Left cardiac atrium (tissue), 4 donors: ENCODE measurements at regions not wholly inside any gene's neighbourhood (a gene's known extent, or its start where the extent isn't known, plus 50 kb on each side); places are given as distances from the start of the nearest gene placed in this dataset.
"Not testable (repeated sequence)": the region's sequence is repeated elsewhere in the genome, so short reads cannot be mapped to it uniquely, and the experiment has no call there.

ENCODE experiments used
- ATAC-seq, 2 donors: fragments of 200-7000 bp; cut with Tn5 transposase; one replicate each; pipeline ENCODE4 v1.9.1; 2020; ENCODE audit warnings: mild to moderate bottlenecking in 2 of 2, moderate library complexity in 2 of 2
- DNase-seq: peaks from one replicate; pipeline ENCODE4 v3.0.0-alpha.2; 2020
- intact Hi-C, 2 donors: fragments of 100-400 bp; cut with DNase I; formaldehyde crosslinking; loops; one replicate each; pipeline versions ENCODE4 v1.14.1 to v1.15.1; 2022 to 2023
- donor health status: DM: no; HTN: yes; CAD: no.
- donor health status: DM: no; HTN: yes; CAD: no; lungs with severe emphysema.
- donor health status: DM: yes; HTN: yes; CAD: no.
- donor health status: Dilated cardiomyopathy.

- DNase-seq (no peak), ATAC-seq (no peak)
- intact Hi-C loops = loop anchor here in 1 of 2 donors (5.0 kb wide), 1 partner anchor 153 kb away; no protein-coding TSS in a partner anchor
These were observed 157.6 kb upstream of the TMTC2 start for GRCh38 chr12:82529101-82529500.

GRCh38 chr12:82529954-82530353 lies 156.8 kb upstream of the TMTC2 start:
- ATAC-seq = no peak
- intact Hi-C loops = loop anchor here in 1 of 2 donors (5.0 kb wide), 1 partner anchor 152 kb away; no protein-coding TSS in a partner anchor
- DNase-seq = no peak

DNA sequence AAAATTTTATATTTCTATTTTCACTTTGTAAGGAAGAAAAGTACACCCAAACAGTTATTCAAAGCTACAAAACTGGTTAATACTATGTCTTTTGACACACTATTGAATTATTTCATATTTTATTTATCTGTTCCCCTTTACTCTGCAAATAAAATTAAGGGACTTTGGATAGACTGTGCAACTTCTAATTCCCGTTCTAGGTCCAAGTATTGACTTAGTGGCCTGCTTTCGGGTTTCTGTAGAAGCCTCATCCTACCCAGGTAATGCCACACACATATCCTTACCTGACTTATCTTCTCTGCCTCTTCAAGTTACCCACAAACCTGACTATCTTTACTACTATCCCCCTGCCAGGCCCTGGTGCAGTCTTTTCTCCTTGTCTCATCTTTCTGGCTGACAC lies 156.3 kb upstream of the TMTC2 start:
- intact Hi-C loops = no loop called here
- ATAC-seq = no peak
- DNase-seq = no peak

GRCh38 chr12:82533341-82533740 lies 153.4 kb upstream of the TMTC2 start:
- ATAC-seq (no peak), DNase-seq (no peak)
- intact Hi-C loops = no loop called here

DNA sequence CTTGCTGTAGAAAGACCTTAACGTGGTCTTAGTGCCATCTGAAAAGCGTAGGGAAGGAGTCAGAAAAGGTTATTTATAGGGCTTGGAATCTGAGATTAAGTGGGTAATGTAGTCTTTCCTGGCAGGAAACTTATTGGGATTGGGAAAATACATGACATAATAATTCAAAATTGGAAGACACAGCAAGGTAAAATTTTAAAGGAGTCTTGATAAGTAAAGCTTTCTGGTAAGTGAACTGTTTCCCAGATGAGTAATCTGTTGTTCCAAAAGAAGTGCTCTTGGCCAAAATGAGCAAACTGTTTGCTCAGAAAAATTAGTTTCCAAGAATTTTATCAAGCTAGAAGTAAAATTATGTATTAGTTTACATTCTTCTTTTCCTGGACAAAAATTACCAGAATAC lies 149.3 kb upstream of the TMTC2 start:
- intact Hi-C loops = no loop called here

DNA sequence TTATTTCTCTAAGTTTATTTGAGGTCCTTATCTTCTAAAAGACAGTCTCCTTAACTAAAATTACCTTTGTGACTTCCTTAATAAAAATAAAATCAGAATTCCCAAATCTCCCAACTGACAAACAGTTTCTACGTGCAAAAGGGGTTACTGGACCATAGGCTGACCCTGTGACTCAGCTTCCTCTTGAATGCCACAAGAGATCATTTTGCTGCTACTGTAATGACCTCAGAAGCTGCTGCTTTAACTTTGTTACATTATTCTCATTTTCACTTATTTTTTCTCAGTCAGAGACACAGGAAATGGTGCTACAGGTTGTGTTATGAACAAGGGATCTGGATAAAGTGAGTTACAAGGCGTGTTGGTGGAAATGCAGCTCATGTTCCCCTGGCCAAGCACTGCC lies 132.2 kb upstream of the TMTC2 start:
- no peak for DNase-seq
- no peak for ATAC-seq
- intact Hi-C loops = no loop called here

More for the DNA sequence above, 149.3 kb upstream of the TMTC2 start:
- DNase-seq (no peak), ATAC-seq (no peak)

GRCh38 chr12:82555699-82556098 lies 131.0 kb upstream of the TMTC2 start:
- no peak for DNase-seq
- no peak for ATAC-seq
- intact Hi-C loops = no loop called here

- ATAC-seq (no peak), DNase-seq (no peak)
- intact Hi-C loops = no loop called here
These were observed 120.7 kb upstream of the TMTC2 start for GRCh38 chr12:82565966-82566365.

DNA sequence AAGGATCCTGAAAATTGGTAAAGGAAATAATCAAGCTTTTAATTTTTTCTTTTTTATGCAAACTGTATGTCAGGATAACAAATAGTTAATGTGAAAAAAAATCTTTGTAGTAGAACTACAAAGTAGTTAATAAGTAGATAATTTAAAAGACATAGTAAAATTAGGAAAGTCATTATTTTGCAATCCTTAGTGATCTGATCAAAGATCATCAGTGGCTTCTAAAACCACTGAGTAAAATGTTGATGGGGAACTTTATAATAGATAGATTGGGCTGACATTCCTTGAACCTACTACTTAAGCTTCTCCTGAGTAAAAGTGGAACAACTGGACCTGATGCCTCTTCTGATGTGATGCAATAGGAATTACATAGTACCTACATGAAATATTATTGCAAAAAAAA lies 119.0 kb upstream of the TMTC2 start:
- intact Hi-C loops = no loop called here
- DNase-seq (no peak), ATAC-seq (no peak)

DNA sequence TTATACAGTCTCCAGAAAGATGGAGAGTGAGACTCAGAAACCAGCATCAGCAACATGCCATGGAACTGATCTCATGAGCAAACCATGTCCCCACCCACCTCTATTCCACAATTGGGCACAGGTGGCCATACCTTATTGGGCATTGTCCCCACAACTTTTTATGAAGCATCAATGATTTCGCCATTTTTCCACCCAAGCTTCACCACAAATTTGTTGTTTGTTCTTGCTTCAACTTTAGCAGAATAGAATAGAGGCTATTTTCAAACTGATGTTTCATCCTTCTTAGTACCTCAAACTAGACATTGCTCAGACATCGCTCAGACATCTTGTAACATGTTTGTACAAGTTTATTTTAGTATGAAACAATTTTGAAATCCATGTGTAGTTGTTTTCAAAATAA lies 112.5 kb upstream of the TMTC2 start:
- intact Hi-C loops = no loop called here
- ATAC-seq (no peak), DNase-seq (no peak)

DNA sequence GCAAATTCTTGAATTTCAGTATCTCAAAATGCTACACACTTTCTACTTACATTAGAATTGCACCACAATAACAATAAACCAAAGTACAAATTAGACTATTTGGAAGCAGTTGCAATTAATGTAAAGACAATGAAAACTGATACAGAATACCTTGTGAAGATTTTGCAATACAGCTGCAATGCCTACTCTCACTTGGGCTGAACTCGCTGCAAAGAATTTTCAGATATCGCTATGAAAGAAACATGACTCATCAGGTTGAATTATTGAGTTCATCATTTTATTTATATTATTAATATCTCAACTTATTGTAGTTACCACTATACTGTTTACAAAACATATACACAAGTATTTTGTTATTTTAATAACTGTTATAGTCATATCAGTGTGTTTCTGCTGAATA lies 108.0 kb upstream of the TMTC2 start:
- intact Hi-C loops = no loop called here
- DNase-seq = no peak

GRCh38 chr12:82583756-82584155 lies 103.0 kb upstream of the TMTC2 start:
- intact Hi-C loops = no loop called here
- DNase-seq = no peak

More for the DNA sequence above, 108.0 kb upstream of the TMTC2 start:
- ATAC-seq = no peak

DNA sequence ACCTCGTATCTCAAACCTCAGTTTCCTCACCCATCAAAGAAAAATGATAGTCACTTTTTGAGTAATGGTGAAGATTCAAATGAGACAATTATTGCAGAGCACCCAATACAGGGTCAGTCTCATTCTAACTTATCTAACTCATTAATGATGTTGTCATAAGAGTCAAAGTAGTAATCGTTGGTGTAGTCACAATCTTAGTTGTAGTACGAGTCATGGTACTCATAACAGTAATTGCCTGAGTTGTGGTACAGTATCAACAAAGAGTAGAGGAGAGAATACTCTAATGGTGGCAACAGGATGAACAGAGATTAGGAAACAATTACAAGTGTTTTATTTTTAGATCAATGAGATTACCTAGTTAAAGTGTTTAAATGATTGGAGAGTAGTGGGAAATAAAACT lies 93.6 kb upstream of the TMTC2 start:
- intact Hi-C loops = no loop called here
- ATAC-seq (no peak), DNase-seq (no peak)

More at GRCh38 chr12:82583756-82584155, 103.0 kb upstream of the TMTC2 start:
- ATAC-seq = no peak

DNA sequence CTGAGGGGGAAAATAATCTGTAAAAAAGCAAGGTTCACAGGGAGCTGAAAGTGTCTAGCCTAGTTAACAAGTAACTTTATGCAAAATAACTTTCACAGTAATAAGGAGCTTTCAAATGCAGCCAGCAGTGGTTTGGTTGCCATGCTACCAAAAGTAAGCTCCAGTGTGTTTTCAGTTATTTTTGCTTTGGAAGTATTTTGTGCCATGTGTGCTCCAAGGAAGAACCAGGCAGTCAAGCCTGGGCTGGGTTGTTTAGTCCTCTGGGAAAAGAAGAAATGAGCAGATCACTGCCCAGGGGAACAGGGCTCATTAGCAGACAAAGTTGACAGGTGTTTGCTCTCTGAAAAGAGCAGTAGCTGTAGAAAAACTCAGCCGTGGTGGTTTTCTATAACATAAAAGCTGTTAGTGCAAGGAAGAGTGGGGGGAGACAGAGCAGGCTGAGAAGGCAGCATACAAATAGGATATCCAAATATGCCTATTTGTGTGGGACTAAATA lies 92.8 kb upstream of the TMTC2 start:
- intact Hi-C loops = no loop called here
- DNase-seq (no peak), ATAC-seq (no peak)

DNA sequence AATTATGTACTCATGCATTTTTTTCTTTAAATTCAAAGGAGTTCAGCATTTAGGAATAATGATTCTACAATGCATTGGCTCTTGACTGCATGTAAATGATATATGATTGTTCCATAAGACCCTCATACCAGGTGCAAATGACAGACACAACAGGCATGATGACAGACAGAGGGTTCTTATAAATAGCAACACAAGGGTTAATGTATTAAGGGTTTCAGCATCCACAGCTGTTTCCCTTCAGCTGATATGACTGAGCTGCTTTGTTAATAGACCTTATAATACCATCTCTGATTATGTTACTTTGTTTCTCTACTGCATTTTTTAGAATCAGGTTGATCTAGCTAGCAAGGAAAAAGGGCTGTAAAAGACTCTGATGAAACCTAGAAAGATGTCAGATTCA lies 90.8 kb upstream of the TMTC2 start:
- DNase-seq (no peak), ATAC-seq (no peak)
- intact Hi-C loops = no loop called here

DNA sequence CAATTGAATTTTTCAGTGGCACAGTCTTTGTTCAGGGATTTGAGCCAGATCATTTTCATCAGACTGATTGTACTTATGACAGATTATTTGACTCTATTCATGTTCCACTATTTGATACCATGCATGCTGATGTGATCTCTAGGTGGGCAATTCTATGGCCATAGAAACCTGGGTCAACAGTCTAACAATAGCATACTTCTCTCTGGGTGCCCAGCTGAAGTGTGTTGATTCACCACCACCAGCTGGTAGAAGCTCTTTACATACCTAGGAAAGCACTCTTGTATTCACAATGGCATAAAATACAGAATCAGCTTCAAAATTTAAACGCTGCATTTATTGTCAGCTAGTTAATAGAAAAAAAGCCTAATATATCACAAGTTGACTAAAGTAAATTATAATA lies 90.2 kb upstream of the TMTC2 start:
- no peak for DNase-seq
- no peak for ATAC-seq
- intact Hi-C loops = no loop called here

DNA sequence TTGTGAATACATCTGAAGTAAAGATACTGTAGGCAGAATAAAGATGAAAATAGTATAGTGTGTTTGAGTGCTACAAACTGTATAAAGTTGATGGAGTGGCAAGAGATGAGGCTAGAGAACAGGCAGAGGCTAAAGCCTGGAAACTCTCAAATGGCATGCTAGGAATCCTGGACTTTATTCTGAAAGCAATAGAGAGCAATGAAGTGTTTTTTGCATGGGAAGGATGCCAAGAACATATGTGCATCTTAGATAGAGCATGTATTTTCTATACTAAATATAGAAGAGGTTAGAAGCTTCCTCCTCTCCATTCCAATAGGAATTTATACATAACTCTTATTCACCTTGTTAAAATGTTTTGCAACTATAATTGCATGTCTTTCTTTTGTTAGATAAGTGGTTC lies 86.3 kb upstream of the TMTC2 start:
- DNase-seq = no peak

DNA sequence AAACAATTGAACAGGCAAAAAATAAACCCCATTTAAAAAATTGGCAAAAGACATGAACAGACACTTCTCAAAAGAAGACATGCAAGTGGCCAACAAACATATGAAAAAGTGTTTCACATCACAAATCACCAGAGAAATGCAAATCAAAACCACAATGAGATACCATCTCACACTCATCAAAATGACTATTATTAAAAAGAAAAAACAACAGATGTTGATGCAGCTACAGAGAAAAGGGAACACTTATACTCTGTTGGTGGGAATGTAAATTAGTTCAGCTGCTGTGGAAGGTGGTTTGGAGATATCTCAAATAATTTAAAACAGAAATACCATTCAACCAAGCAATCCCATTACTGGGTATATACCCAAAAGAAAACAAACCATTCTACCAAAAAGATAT lies 83.1 kb upstream of the TMTC2 start:
- DNase-seq, intact Hi-C loops, ATAC-seq: not testable (repeated sequence)

More for the DNA sequence above, 86.3 kb upstream of the TMTC2 start:
- no peak for ATAC-seq
- intact Hi-C loops = no loop called here

GRCh38 chr12:82605115-82605514 lies 81.6 kb upstream of the TMTC2 start:
- DNase-seq (no peak), ATAC-seq (no peak)
- intact Hi-C loops = no loop called here

- ATAC-seq = no peak
- intact Hi-C loops = no loop called here
- no peak for DNase-seq
These were observed 78.0 kb upstream of the TMTC2 start for GRCh38 chr12:82608706-82609105.

- DNase-seq (no peak), ATAC-seq (no peak)
- intact Hi-C loops = no loop called here
These were observed 77.3 kb upstream of the TMTC2 start for GRCh38 chr12:82609234-82609914.
